ENCODE measurements at regions not wholly inside any gene's neighbourhood (a gene's known extent, or its start where the extent isn't known, plus 50 kb on each side); places are given as distances from the start of the nearest gene placed in this dataset.

GRCh38 chr4:144267084-144267483 lies 126.6 kb upstream of the GYPA start:
- H3K27ac ChIP-seq (ENCODE audit: low read depth, low read length): no peak overlapping the region

DNA sequence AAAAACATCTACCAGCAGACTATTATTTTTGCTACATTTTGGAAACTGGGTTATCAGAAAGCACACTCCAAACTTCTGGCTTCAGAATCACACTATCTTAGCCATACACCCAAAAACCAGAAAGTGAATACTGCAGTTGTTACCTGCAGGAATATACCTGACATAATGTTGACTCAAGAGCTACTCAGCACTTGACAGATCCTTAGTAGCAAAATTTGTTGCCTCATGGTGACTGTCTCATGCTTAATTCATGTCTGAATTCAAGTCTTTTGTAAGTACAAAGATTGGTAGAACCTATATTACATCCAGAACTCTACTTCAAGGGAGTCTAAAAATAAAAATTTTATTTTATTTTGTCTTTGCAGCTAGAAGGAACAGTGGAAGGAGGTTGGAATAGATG lies 140.2 kb upstream of the GYPA start:
- DNase-seq (ENCODE audit: low read depth in 4 of 6, low spot score in 6 of 6): no peak
- H3K27me3 ChIP-seq (ENCODE audit: control insufficient read depth, insufficient read depth, low read length): no peaks in the 10 kb centered on the region
- H3K4me3 ChIP-seq (ENCODE audit: low read depth, low read length): no peak overlapping the region
- H3K4me1 ChIP-seq (ENCODE audit: control insufficient read depth, insufficient read depth, low read length): no peaks in the 10 kb centered on the region
- H3K9me3 ChIP-seq (ENCODE audit: control insufficient read depth, insufficient read depth, low read length): no peaks in the 10 kb centered on the region
- no peaks in the 10 kb centered on the region for H3K36me3 ChIP-seq (ENCODE audit: control insufficient read depth, insufficient read depth, low read length)
- no peak overlapping the region for H3K27ac ChIP-seq (ENCODE audit: low read depth, low read length)

More at GRCh38 chr4:144267084-144267483, 126.6 kb upstream of the GYPA start:
- Histone ChIP-seq H3K27me3 (ENCODE audit: control insufficient read depth, insufficient read depth, low read length) (no peaks in the 10 kb centered on the region), H3K4me1 (ENCODE audit: control insufficient read depth, insufficient read depth, low read length) (no peaks in the 10 kb centered on the region), H3K9me3 (ENCODE audit: control insufficient read depth, insufficient read depth, low read length) (no peaks in the 10 kb centered on the region), H3K36me3 (ENCODE audit: control insufficient read depth, insufficient read depth, low read length) (no peaks in the 10 kb centered on the region), H3K4me3 (ENCODE audit: low read depth, low read length) (no peak overlapping the region)
- DNase-seq (ENCODE audit: low read depth in 4 of 6, low spot score in 6 of 6): no peak
- WGBS (ENCODE audit: insufficient coverage): no CpG with 5 or more reads among the region's 1 CpG

GRCh38 chr4:144283526-144283925 lies 143.0 kb upstream of the GYPA start:
- no peaks in the 10 kb centered on the region for H3K4me1 ChIP-seq (ENCODE audit: control insufficient read depth, insufficient read depth, low read length)
- no peaks in the 10 kb centered on the region for H3K36me3 ChIP-seq (ENCODE audit: control insufficient read depth, insufficient read depth, low read length)
- H3K27me3 ChIP-seq (ENCODE audit: control insufficient read depth, insufficient read depth, low read length): no peaks in the 10 kb centered on the region
- DNase-seq (ENCODE audit: low read depth in 4 of 6, low spot score in 6 of 6): peak in 1 of 6 donors; percentile 1
- no peak overlapping the region for H3K4me3 ChIP-seq (ENCODE audit: low read depth, low read length)
- WGBS (ENCODE audit: insufficient coverage): no CpG with 5 or more reads among the region's 6 CpGs
- H3K27ac ChIP-seq (ENCODE audit: low read depth, low read length): no peak overlapping the region
- H3K9me3 ChIP-seq (ENCODE audit: control insufficient read depth, insufficient read depth, low read length): no peaks in the 10 kb centered on the region

GRCh38 chr4:144284026-144284425 lies 143.5 kb upstream of the GYPA start:
- Histone ChIP-seq H3K27ac (ENCODE audit: low read depth, low read length) (no peak overlapping the region), H3K9me3 (ENCODE audit: control insufficient read depth, insufficient read depth, low read length) (no peaks in the 10 kb centered on the region), H3K36me3 (ENCODE audit: control insufficient read depth, insufficient read depth, low read length) (no peaks in the 10 kb centered on the region), H3K4me3 (ENCODE audit: low read depth, low read length) (no peak overlapping the region), H3K27me3 (ENCODE audit: control insufficient read depth, insufficient read depth, low read length) (no peaks in the 10 kb centered on the region), H3K4me1 (ENCODE audit: control insufficient read depth, insufficient read depth, low read length) (no peaks in the 10 kb centered on the region)
- DNase-seq (ENCODE audit: low read depth in 4 of 6, low spot score in 6 of 6): peak in 1 of 6 donors; percentile 3

DNA sequence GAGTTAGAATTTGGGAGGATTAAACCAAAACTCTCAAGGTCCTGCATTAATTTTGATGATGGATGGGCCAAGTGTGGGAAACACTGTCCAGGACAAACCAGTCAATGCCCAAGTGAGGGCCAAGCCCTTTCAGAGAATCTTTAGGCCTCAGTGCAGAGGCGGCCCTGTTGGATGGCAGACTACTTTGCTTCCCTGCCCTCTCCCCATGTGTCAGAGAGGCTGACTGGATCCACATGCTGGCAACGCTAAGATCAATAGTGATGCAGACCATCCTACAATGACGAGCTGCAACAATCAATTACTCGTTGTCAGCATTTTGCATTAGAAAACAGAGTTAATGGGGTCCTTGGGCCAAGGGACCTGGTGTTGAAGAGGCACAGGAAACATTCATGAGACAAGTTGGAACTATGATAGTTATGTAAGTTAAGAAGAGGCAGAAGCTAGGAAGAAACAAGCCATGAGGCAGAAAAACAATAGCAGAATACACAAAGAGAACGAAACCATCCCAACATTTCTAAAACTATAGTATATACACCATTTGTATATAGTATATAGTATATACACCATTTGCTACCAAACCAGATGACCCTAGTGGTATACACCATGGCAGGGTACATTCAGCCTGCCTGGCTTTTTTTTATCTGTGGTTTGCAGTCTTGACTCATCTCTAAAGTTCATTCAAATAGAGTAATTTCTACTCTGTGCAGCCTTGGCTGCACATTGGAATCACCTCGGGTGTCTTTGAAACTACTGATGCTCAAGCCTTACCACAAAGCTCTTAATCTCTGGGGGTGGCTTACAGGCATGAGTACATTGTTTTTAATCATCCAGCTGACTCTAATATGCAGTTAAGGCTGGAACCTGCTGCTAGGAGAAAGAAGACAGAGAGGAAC lies 147.7 kb upstream of the GYPA start:
- no peak for DNase-seq (ENCODE audit: low read depth in 4 of 6, low spot score in 6 of 6)
- WGBS (ENCODE audit: insufficient coverage): 90% methylated on average over 4 of the region's 6 CpGs

DNA sequence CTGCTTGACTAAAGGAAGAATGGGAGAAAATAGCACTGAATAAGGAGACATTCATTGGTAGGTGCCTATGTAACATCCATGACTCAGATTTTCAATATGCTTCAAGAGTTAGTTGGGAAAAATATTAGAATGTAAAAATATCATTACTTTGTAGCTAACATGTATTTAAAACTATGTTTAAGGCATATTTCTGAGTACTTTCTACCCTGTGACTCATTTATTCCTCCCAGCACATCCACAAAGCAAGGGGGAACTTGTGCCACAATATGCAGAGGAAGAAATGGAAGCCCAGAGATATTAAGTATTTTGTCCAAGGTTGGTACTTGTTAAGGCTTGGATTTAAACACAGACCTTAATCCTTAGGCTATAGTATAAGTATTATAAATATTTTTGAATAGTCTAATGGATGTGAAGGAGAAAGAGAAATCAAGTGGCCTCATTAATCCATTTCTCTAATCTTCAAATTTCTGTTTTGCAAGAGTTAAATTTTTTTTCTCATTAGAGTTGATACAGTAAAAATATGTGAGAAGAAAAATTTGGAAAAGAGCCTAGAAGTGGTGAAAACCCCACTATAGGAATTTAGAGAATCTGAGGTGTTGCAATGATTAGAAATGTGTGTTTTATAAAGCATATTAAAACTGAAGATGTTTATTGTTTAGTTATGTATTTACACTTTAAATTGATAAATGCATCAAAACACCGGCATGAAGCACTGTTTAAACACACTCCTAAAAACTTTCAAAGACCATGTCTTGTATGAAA lies 149.3 kb upstream of the GYPA start:
- H3K36me3 ChIP-seq (ENCODE audit: control insufficient read depth, insufficient read depth, low read length): no peaks in the 10 kb centered on the region
- DNase-seq (ENCODE audit: low read depth in 4 of 6, low spot score in 6 of 6): no peak
- no peaks in the 10 kb centered on the region for H3K9me3 ChIP-seq (ENCODE audit: control insufficient read depth, insufficient read depth, low read length)
- no peak overlapping the region for H3K4me3 ChIP-seq (ENCODE audit: low read depth, low read length)
- H3K4me1 ChIP-seq (ENCODE audit: control insufficient read depth, insufficient read depth, low read length): no peaks in the 10 kb centered on the region
- H3K27ac ChIP-seq (ENCODE audit: low read depth, low read length): no peak overlapping the region
- WGBS (ENCODE audit: insufficient coverage): no CpG with 5 or more reads among the region's 1 CpG
- no peaks in the 10 kb centered on the region for H3K27me3 ChIP-seq (ENCODE audit: control insufficient read depth, insufficient read depth, low read length)

More for the DNA sequence above, 147.7 kb upstream of the GYPA start:
- H3K27me3 ChIP-seq (ENCODE audit: control insufficient read depth, insufficient read depth, low read length): no peaks in the 10 kb centered on the region
- H3K4me3 ChIP-seq (ENCODE audit: low read depth, low read length): no peak overlapping the region
- H3K27ac ChIP-seq (ENCODE audit: low read depth, low read length): no peak overlapping the region
- H3K9me3 ChIP-seq (ENCODE audit: control insufficient read depth, insufficient read depth, low read length): no peaks in the 10 kb centered on the region
- H3K4me1 ChIP-seq (ENCODE audit: control insufficient read depth, insufficient read depth, low read length): no peaks in the 10 kb centered on the region
- no peaks in the 10 kb centered on the region for H3K36me3 ChIP-seq (ENCODE audit: control insufficient read depth, insufficient read depth, low read length)

GRCh38 chr4:144291164-144291563 lies 150.6 kb upstream of the GYPA start:
- Histone ChIP-seq H3K27me3 (ENCODE audit: control insufficient read depth, insufficient read depth, low read length) (no peaks in the 10 kb centered on the region), H3K4me1 (ENCODE audit: control insufficient read depth, insufficient read depth, low read length) (no peaks in the 10 kb centered on the region), H3K9me3 (ENCODE audit: control insufficient read depth, insufficient read depth, low read length) (no peaks in the 10 kb centered on the region), H3K27ac (ENCODE audit: low read depth, low read length) (no peak overlapping the region), H3K4me3 (ENCODE audit: low read depth, low read length) (no peak overlapping the region), H3K36me3 (ENCODE audit: control insufficient read depth, insufficient read depth, low read length) (no peaks in the 10 kb centered on the region)
- DNase-seq (ENCODE audit: low read depth in 4 of 6, low spot score in 6 of 6): no peak
- WGBS (ENCODE audit: insufficient coverage): 76% methylated on average over 3 of the region's 4 CpGs

- H3K27ac ChIP-seq (ENCODE audit: low read depth, low read length): no peak overlapping the region
- H3K4me1 ChIP-seq (ENCODE audit: control insufficient read depth, insufficient read depth, low read length): no peaks in the 10 kb centered on the region
- no peaks in the 10 kb centered on the region for H3K36me3 ChIP-seq (ENCODE audit: control insufficient read depth, insufficient read depth, low read length)
- H3K4me3 ChIP-seq (ENCODE audit: low read depth, low read length): no peak overlapping the region
- WGBS (ENCODE audit: insufficient coverage): no CpG with 5 or more reads among the region's 1 CpG
- no peak for DNase-seq (ENCODE audit: low read depth in 4 of 6, low spot score in 6 of 6)
- no peaks in the 10 kb centered on the region for H3K9me3 ChIP-seq (ENCODE audit: control insufficient read depth, insufficient read depth, low read length)
- H3K27me3 ChIP-seq (ENCODE audit: control insufficient read depth, insufficient read depth, low read length): no peaks in the 10 kb centered on the region
Measured at GRCh38 chr4:144294211-144294610, 153.7 kb upstream of the GYPA start.

- Histone ChIP-seq H3K27me3 (ENCODE audit: control insufficient read depth, insufficient read depth, low read length) (no peaks in the 10 kb centered on the region), H3K27ac (ENCODE audit: low read depth, low read length) (no peak overlapping the region), H3K9me3 (ENCODE audit: control insufficient read depth, insufficient read depth, low read length) (no peaks in the 10 kb centered on the region), H3K4me3 (ENCODE audit: low read depth, low read length) (no peak overlapping the region), H3K4me1 (ENCODE audit: control insufficient read depth, insufficient read depth, low read length) (no peaks in the 10 kb centered on the region), H3K36me3 (ENCODE audit: control insufficient read depth, insufficient read depth, low read length) (no peaks in the 10 kb centered on the region)
- no peak for DNase-seq (ENCODE audit: low read depth in 4 of 6, low spot score in 6 of 6)
- WGBS (ENCODE audit: insufficient coverage): 100% methylated on average over 2 of the region's 8 CpGs
Measured at GRCh38 chr4:144295286-144295995, 154.9 kb upstream of the GYPA start.
